GM19467 (cell line): ENCODE measurements at regions not wholly inside any gene's neighbourhood (a gene's known extent, or its start where the extent isn't known, plus 50 kb on each side); places are given as distances from the start of the nearest gene placed in this dataset.

Experiments
- ATAC-seq: cut with Tn5 transposase; IDR thresholded peaks from one replicate; pipeline ENCODE4 v1.9.1; 2021; ENCODE audit warnings: mild to moderate bottlenecking, moderate library complexity; ENCODE audit not compliant: unreplicated experiment

GRCh38 chr2:80887841-80888378 is 583.4 kb upstream of the LRRTM1 start:
- ATAC-seq, result no peak

- ATAC-seq, result no peak
Measured at GRCh38 chr2:80874374-80874773, 569.8 kb upstream of the LRRTM1 start.

GRCh38 chr2:80869858-80870438 is 565.4 kb upstream of the LRRTM1 start:
- ATAC-seq, result no peak

GRCh38 chr2:80863147-80863714 is 558.7 kb upstream of the LRRTM1 start:
- no peak for ATAC-seq

- ATAC-seq, result no peak
Measured at GRCh38 chr2:80858965-80859364, 554.4 kb upstream of the LRRTM1 start.

GRCh38 chr2:80856227-80856626 is 551.7 kb upstream of the LRRTM1 start:
- no peak for ATAC-seq

- ATAC-seq, result no peak
Measured at GRCh38 chr2:80854831-80855230, 550.3 kb upstream of the LRRTM1 start.

- no peak for ATAC-seq
Measured at GRCh38 chr2:80852808-80853139, 548.2 kb upstream of the LRRTM1 start.

GRCh38 chr2:80852079-80852807 is 547.7 kb upstream of the LRRTM1 start:
- no peak for ATAC-seq

GRCh38 chr2:80830891-80831290 is 526.3 kb upstream of the LRRTM1 start:
- ATAC-seq, result no peak

GRCh38 chr2:80822999-80823398 is 518.4 kb upstream of the LRRTM1 start:
- no peak for ATAC-seq

GRCh38 chr2:80815259-80815658 is 510.7 kb upstream of the LRRTM1 start:
- no peak for ATAC-seq

GRCh38 chr2:80786584-80786983 is 482.0 kb upstream of the LRRTM1 start:
- no peak for ATAC-seq

GRCh38 chr2:80778704-80779103 is 474.2 kb upstream of the LRRTM1 start:
- ATAC-seq, result no peak

- no peak for ATAC-seq
Measured at GRCh38 chr2:80748592-80748991, 444.0 kb upstream of the LRRTM1 start.

- ATAC-seq, result no peak
Measured at GRCh38 chr2:80737047-80737446, 432.5 kb upstream of the LRRTM1 start.

- no peak for ATAC-seq
Measured at GRCh38 chr2:80725001-80725400, 420.4 kb upstream of the LRRTM1 start.

GRCh38 chr2:80722803-80723202 is 418.3 kb upstream of the LRRTM1 start:
- ATAC-seq, result no peak

- no peak for ATAC-seq
Measured at GRCh38 chr2:80719607-80720006, 415.1 kb upstream of the LRRTM1 start.

GRCh38 chr2:80715433-80715832 is 410.9 kb upstream of the LRRTM1 start:
- ATAC-seq, result no peak

GRCh38 chr2:80711915-80712314 is 407.4 kb upstream of the LRRTM1 start:
- no peak for ATAC-seq

GRCh38 chr2:80706951-80707350 is 402.4 kb upstream of the LRRTM1 start:
- no peak for ATAC-seq
